ENCODE measurements at regions not wholly inside any gene's neighbourhood (a gene's known extent, or its start where the extent isn't known, plus 50 kb on each side); places are given as distances from the start of the nearest gene placed in this dataset.
"Not testable (repeated sequence)": the region's sequence is repeated elsewhere in the genome, so short reads cannot be mapped to it uniquely, and the experiment has no call there.

GRCh38 chr11:41799754-41800153, 340.3 kb upstream of the LRRC4C start:
- Histone ChIP-seq H3K36me3 (no peaks in the 10 kb centered on the region), H3K27ac (no peak overlapping the region), H3K4me1 (no peaks in the 10 kb centered on the region), H3K9me3 (peaks cover 0 to 7% (median 0%) of the 10 kb centered on the region in 3 donors), H3K27me3 (no peaks in the 10 kb centered on the region), H3K4me3 (no peak overlapping the region)
- DNase-seq: no peak
- TF ChIP-seq POLR2A (IDR thresholded peaks at IDR 0.05) (no peak), CTCF (IDR thresholded peaks at IDR 0.05) (no peak)
- intact Hi-C loops (cut with DNase I): no loop called here

GRCh38 chr11:41803895-41804294, 344.4 kb upstream of the LRRC4C start:
- H3K27ac ChIP-seq: no peak overlapping the region
- 60 to 64% methylated on average over 4 of the region's 4 CpGs for WGBS, 2 donors
- no peaks in the 10 kb centered on the region for H3K36me3 ChIP-seq
- no peak for DNase-seq
- TF ChIP-seq POLR2A (IDR thresholded peaks at IDR 0.05) (no peak), CTCF (IDR thresholded peaks at IDR 0.05) (no peak)
- intact Hi-C loops (cut with DNase I): no loop called here
- H3K4me1 ChIP-seq: no peaks in the 10 kb centered on the region
- H3K4me3 ChIP-seq: no peak overlapping the region
- no peaks in the 10 kb centered on the region for H3K27me3 ChIP-seq
- peaks cover 0 to 8% (median 0%) of the 10 kb centered on the region in 3 donors for H3K9me3 ChIP-seq

GRCh38 chr11:41816396-41816795, 356.9 kb upstream of the LRRC4C start:
- TF ChIP-seq CTCF (IDR thresholded peaks at IDR 0.05) (no peak), POLR2A (IDR thresholded peaks at IDR 0.05) (no peak)
- no peaks in the 10 kb centered on the region for H3K9me3 ChIP-seq
- DNase-seq: no peak
- H3K27ac ChIP-seq: no peak overlapping the region
- no peaks in the 10 kb centered on the region for H3K36me3 ChIP-seq
- no peaks in the 10 kb centered on the region for H3K27me3 ChIP-seq
- intact Hi-C loops (cut with DNase I): no loop called here
- H3K4me3 ChIP-seq: no peak overlapping the region
- H3K4me1 ChIP-seq: no peaks in the 10 kb centered on the region

- H3K36me3 ChIP-seq; H3K4me3 ChIP-seq; H3K9me3 ChIP-seq; H3K27ac ChIP-seq; DNase-seq; H3K4me1 ChIP-seq; H3K27me3 ChIP-seq; intact Hi-C loops (cut with DNase I): not testable (repeated sequence)
- 41 to 67% methylated on average over 2 of the region's 2 CpGs for WGBS, 2 donors
Observed at GRCh38 chr11:41824287-41824686, 364.8 kb upstream of the LRRC4C start.

GRCh38 chr11:41826085-41826484, 366.6 kb upstream of the LRRC4C start:
- DNase-seq: no peak
- no peaks in the 10 kb centered on the region for H3K27me3 ChIP-seq
- no peak for TF ChIP-seq CTCF (IDR thresholded peaks at IDR 0.05)
- no peak for TF ChIP-seq POLR2A (IDR thresholded peaks at IDR 0.05)
- H3K36me3 ChIP-seq: no peaks in the 10 kb centered on the region
- intact Hi-C loops (cut with DNase I): no loop called here
- no peaks in the 10 kb centered on the region for H3K9me3 ChIP-seq
- H3K4me3 ChIP-seq: no peak overlapping the region
- no peak overlapping the region for H3K27ac ChIP-seq
- WGBS, 2 donors: 70 to 72% methylated on average over 4 to 5 of the region's 6 CpGs
- H3K4me1 ChIP-seq: no peaks in the 10 kb centered on the region

GRCh38 chr11:41836431-41836830, 377.0 kb upstream of the LRRC4C start:
- Histone ChIP-seq H3K36me3 (no peaks in the 10 kb centered on the region), H3K4me3 (no peak overlapping the region), H3K27ac (no peak overlapping the region), H3K4me1 (no peaks in the 10 kb centered on the region), H3K9me3 (peaks cover 0 to 4% (median 0%) of the 10 kb centered on the region in 3 donors), H3K27me3 (no peaks in the 10 kb centered on the region)
- no peak for DNase-seq
- intact Hi-C loops (cut with DNase I): no loop called here
- 54 to 62% methylated on average over 2 of the region's 2 CpGs for WGBS, 2 donors
- TF ChIP-seq CTCF (IDR thresholded peaks at IDR 0.05): no peak
- no peak for TF ChIP-seq POLR2A (IDR thresholded peaks at IDR 0.05)

Data from esophagus squamous epithelium (tissue), 5 donors.